ENCODE measurements at regions not wholly inside any gene's neighbourhood (a gene's known extent, or its start where the extent isn't known, plus 50 kb on each side); places are given as distances from the start of the nearest gene placed in this dataset.

DNA sequence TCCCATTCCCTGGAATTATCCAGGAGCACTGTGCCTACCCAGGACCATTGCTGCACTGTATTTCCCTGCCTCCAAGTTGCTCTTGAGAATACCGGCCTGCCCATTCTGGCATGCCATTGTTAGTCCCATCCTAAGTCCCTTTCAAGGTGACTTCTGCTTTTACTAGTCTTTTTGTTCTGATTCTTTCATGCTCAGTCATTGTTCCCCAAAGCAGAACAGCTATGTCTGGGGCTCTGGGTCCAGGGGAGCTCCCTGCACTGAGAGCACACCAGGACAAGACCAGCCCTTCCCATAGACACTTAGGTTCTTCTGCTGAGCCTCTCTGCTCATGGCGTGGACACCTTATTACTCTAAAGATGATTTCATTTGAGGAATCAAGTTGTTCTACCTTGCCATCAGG is 388.9 kb upstream of the KLF4 start:
- Histone ChIP-seq H3K9me3 (ENCODE audit: control extremely low read depth in 1 of 3, control insufficient read depth in 2 of 3, insufficient read depth in 1 of 3, low read length in 2 of 3) (peaks cover 0 to 7% (median 0%) of the 10 kb centered on the region in 3 donors), H3K4me3 (ENCODE audit: control extremely low read depth in 1 of 5, extremely low read depth in 1 of 5, insufficient read depth in 1 of 5, low read depth in 2 of 5, low read length in 4 of 5) (no peak overlapping the region), H2AFZ (ENCODE audit: insufficient read depth, low read depth, low read length, poor library complexity, severe bottlenecking) (no peak overlapping the region), H4K20me1 (ENCODE audit: control insufficient read depth, insufficient read depth, low read length, poor library complexity, severe bottlenecking) (no peaks in the 10 kb centered on the region), H3K36me3 (replicated peaks in 1 of 2; ENCODE audit: control extremely low read depth in 1 of 2, control insufficient read depth in 1 of 2, extremely low read depth in 1 of 2, insufficient read depth in 2 of 2, low read length in 1 of 2) (no peaks in the 10 kb centered on the region), H3K27me3 (replicated peaks in 1 of 4; ENCODE audit: control extremely low read depth in 1 of 4, control insufficient read depth in 3 of 4, insufficient read depth in 4 of 4, low read length in 3 of 4) (no peaks in the 10 kb centered on the region), H3K79me2 (ENCODE audit: control insufficient read depth, insufficient read depth, low read length) (no peaks in the 10 kb centered on the region), H3K4me2 (replicated peaks; ENCODE audit: low read depth, low read length, poor library complexity, severe bottlenecking) (no peak overlapping the region), H3K9ac (ENCODE audit: low read length) (no peak overlapping the region), H3K27ac (ENCODE audit: low read length in 2 of 2) (no peak overlapping the region), H3K4me1 (ENCODE audit: control insufficient read depth in 2 of 2, insufficient read depth in 2 of 2, low read length in 2 of 2) (peaks cover 39 to 40% of the 10 kb centered on the region in 2 donors)
- Mint-ChIP-seq H3K9me3 (ENCODE audit: insufficient read depth) (no peaks in the 10 kb centered on the region), H3K27ac (peak overlapping the region; percentile 51), H3K27me3 (no peaks in the 10 kb centered on the region), H3K4me3 (no peak overlapping the region), H3K4me1 (peaks cover 51% of the 10 kb centered on the region)
- ATAC-seq (ENCODE audit: low read depth): peak; percentile 12
- no peak for DNase-seq
- TF ChIP-seq, protein P1, sequence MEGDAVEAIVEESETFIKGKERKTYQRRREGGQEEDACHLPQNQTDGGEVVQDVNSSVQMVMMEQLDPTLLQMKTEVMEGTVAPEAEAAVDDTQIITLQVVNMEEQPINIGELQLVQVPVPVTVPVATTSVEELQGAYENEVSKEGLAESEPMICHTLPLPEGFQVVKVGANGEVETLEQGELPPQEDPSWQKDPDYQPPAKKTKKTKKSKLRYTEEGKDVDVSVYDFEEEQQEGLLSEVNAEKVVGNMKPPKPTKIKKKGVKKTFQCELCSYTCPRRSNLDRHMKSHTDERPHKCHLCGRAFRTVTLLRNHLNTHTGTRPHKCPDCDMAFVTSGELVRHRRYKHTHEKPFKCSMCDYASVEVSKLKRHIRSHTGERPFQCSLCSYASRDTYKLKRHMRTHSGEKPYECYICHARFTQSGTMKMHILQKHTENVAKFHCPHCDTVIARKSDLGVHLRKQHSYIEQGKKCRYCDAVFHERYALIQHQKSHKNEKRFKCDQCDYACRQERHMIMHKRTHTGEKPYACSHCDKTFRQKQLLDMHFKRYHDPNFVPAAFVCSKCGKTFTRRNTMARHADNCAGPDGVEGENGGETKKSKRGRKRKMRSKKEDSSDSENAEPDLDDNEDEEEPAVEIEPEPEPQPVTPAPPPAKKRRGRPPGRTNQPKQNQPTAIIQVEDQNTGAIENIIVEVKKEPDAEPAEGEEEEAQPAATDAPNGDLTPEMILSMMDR (IDR thresholded peaks at IDR 0.05): no peak
- TF ChIP-seq EZH2 (IDR thresholded peaks at IDR 0.05; ENCODE audit: borderline replicate concordance, insufficient read depth, low read depth, low read length, poor library complexity, severe bottlenecking): no peak
- intact Hi-C loops (cut with micrococcal nuclease): loop anchor here (10.0 kb wide), 1 partner anchor 384 kb away; no protein-coding TSS in a partner anchor
- WGBS (ENCODE audit: insufficient coverage): 82% methylated on average over 2 of the region's 2 CpGs
- CTCF ChIA-PET: no interaction called here
- POLR2A ChIA-PET: no interaction called here

DNA sequence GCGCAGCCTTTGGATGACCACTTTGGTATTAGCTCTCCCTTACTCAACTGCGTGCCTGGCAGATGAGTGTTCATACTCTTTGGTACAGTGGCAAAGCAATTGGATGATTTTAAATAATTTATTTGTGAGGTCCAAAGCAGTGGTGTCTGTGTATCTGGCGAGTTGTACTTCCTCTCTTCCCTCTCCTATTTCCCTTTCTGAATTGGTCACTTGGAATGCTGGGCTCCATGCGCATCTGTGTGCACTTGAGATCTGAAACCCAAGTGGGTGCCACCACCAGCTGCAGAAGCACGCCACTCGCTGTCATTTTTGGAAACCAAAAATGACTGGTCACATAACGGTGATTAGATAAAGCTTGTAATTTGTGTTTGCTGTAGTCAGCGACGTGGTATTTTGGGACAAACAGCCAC is 386.0 kb upstream of the KLF4 start:
- H3K4me1 ChIP-seq (ENCODE audit: control insufficient read depth in 2 of 2, insufficient read depth in 2 of 2, low read length in 2 of 2): peaks cover 58 to 61% of the 10 kb centered on the region in 2 donors
- peak overlapping the region; percentile 26 for H3K4me3 Mint-ChIP-seq
- WGBS (ENCODE audit: insufficient coverage): 51% methylated on average over 4 of the region's 9 CpGs

More for the DNA sequence above, 386.0 kb upstream of the KLF4 start:
- POLR2A ChIA-PET: interaction anchor here (0.9 kb wide), 1 partner anchor 8 kb away, joined by 3 read pairs; no protein-coding TSS in a partner anchor
- Histone ChIP-seq H3K4me2 (replicated peaks; ENCODE audit: low read depth, low read length, poor library complexity, severe bottlenecking) (peak overlapping the region; percentile 71), H3K9ac (ENCODE audit: low read length) (no peak overlapping the region), H3K79me2 (ENCODE audit: control insufficient read depth, insufficient read depth, low read length) (no peaks in the 10 kb centered on the region), H3K36me3 (replicated peaks in 1 of 2; ENCODE audit: control extremely low read depth in 1 of 2, control insufficient read depth in 1 of 2, extremely low read depth in 1 of 2, insufficient read depth in 2 of 2, low read length in 1 of 2) (no peaks in the 10 kb centered on the region), H3K27me3 (replicated peaks in 1 of 4; ENCODE audit: control extremely low read depth in 1 of 4, control insufficient read depth in 3 of 4, insufficient read depth in 4 of 4, low read length in 3 of 4) (no peaks in the 10 kb centered on the region), H3K27ac (ENCODE audit: low read length in 2 of 2) (no peak overlapping the region), H2AFZ (ENCODE audit: insufficient read depth, low read depth, low read length, poor library complexity, severe bottlenecking) (peak overlapping the region; percentile 27), H4K20me1 (ENCODE audit: control insufficient read depth, insufficient read depth, low read length, poor library complexity, severe bottlenecking) (no peaks in the 10 kb centered on the region), H3K4me3 (ENCODE audit: control extremely low read depth in 1 of 5, extremely low read depth in 1 of 5, insufficient read depth in 1 of 5, low read depth in 2 of 5, low read length in 4 of 5) (no peak overlapping the region), H3K9me3 (ENCODE audit: control extremely low read depth in 1 of 3, control insufficient read depth in 2 of 3, insufficient read depth in 1 of 3, low read length in 2 of 3) (no peaks in the 10 kb centered on the region)
- no peaks in the 10 kb centered on the region for H3K9me3 Mint-ChIP-seq (ENCODE audit: insufficient read depth)
- no peak overlapping the region for H3K27ac Mint-ChIP-seq
- H3K4me1 Mint-ChIP-seq: peaks cover 68% of the 10 kb centered on the region
- CTCF ChIA-PET: interaction anchor here (1.5 kb wide), 1 partner anchor 9 kb away, joined by 5 read pairs; no protein-coding TSS in a partner anchor
- H3K27me3 Mint-ChIP-seq: no peaks in the 10 kb centered on the region
- TF ChIP-seq, protein P1 (IDR thresholded peaks at IDR 0.05): no peak
- TF ChIP-seq EZH2 (IDR thresholded peaks at IDR 0.05; ENCODE audit: borderline replicate concordance, insufficient read depth, low read depth, low read length, poor library complexity, severe bottlenecking): no peak
- intact Hi-C loops (cut with micrococcal nuclease): loop anchor here (10.0 kb wide), 1 partner anchor 381 kb away; no protein-coding TSS in a partner anchor
- ATAC-seq (ENCODE audit: low read depth) (no peak), DNase-seq (no peak)

Measured in B cell (primary cell).